Activated T-helper 9 cell treated with anti-CD3 and anti-CD28 coated beads, Interleukin-2, amount 50 U/mL, for 16 hours (primary cell): ENCODE measurements at regions not wholly inside any gene's neighbourhood (a gene's known extent, or its start where the extent isn't known, plus 50 kb on each side); places are given as distances from the start of the nearest gene placed in this dataset.
"Not testable (repeated sequence)": the region's sequence is repeated elsewhere in the genome, so short reads cannot be mapped to it uniquely, and the experiment has no call there.

Source experiments
- DNase-seq: peaks from one replicate; pipeline ENCODE4 v3.0.0-alpha.2; 2020; ENCODE audit warnings: low read depth

GRCh38 chr9:31821583-31821982 lies 562.9 kb upstream of the ACO1 start:
- no peak for DNase-seq

- DNase-seq: no peak
Observed at GRCh38 chr9:31823365-31823764, 561.1 kb upstream of the ACO1 start.

- DNase-seq: no peak
Observed at GRCh38 chr9:31824860-31825259, 559.6 kb upstream of the ACO1 start.

GRCh38 chr9:31837211-31837610 lies 547.2 kb upstream of the ACO1 start:
- no peak for DNase-seq

- no peak for DNase-seq
Observed at GRCh38 chr9:31839273-31839672, 545.2 kb upstream of the ACO1 start.

- no peak for DNase-seq
Observed at GRCh38 chr9:31840702-31841101, 543.7 kb upstream of the ACO1 start.

GRCh38 chr9:31847963-31848362 lies 536.5 kb upstream of the ACO1 start:
- no peak for DNase-seq

GRCh38 chr9:31848505-31849285 lies 535.7 kb upstream of the ACO1 start:
- DNase-seq: no peak

- DNase-seq: no peak
Observed at GRCh38 chr9:31854187-31854586, 530.3 kb upstream of the ACO1 start.

- no peak for DNase-seq
Observed at GRCh38 chr9:31868830-31869229, 515.6 kb upstream of the ACO1 start.

- DNase-seq: no peak
Observed at GRCh38 chr9:31870276-31870675, 514.2 kb upstream of the ACO1 start.

GRCh38 chr9:31873722-31874121 lies 510.7 kb upstream of the ACO1 start:
- no peak for DNase-seq

GRCh38 chr9:31894008-31894407 lies 490.4 kb upstream of the ACO1 start:
- no peak for DNase-seq

- DNase-seq: no peak
Observed at GRCh38 chr9:31908158-31908890, 476.1 kb upstream of the ACO1 start.

- no peak for DNase-seq
Observed at GRCh38 chr9:31908891-31909480, 475.5 kb upstream of the ACO1 start.

GRCh38 chr9:31912636-31913035 lies 471.8 kb upstream of the ACO1 start:
- no peak for DNase-seq

- no peak for DNase-seq
Observed at GRCh38 chr9:31916591-31917241, 467.7 kb upstream of the ACO1 start.

- DNase-seq: not testable (repeated sequence)
Observed at GRCh38 chr9:31937737-31938136, 446.7 kb upstream of the ACO1 start.

- DNase-seq: no peak
Observed at GRCh38 chr9:31950756-31951155, 433.7 kb upstream of the ACO1 start.

GRCh38 chr9:31958572-31958971 lies 425.9 kb upstream of the ACO1 start:
- DNase-seq: no peak

- no peak for DNase-seq
Observed at GRCh38 chr9:31969552-31969951, 414.9 kb upstream of the ACO1 start.

GRCh38 chr9:31983895-31984294 lies 400.5 kb upstream of the ACO1 start:
- DNase-seq: no peak

- no peak for DNase-seq
Observed at GRCh38 chr9:31996331-31996730, 388.1 kb upstream of the ACO1 start.
